ENCODE measurements at regions not wholly inside any gene's neighbourhood (a gene's known extent, or its start where the extent isn't known, plus 50 kb on each side); places are given as distances from the start of the nearest gene placed in this dataset.
"Not testable (repeated sequence)": the region's sequence is repeated elsewhere in the genome, so short reads cannot be mapped to it uniquely, and the experiment has no call there.

DNA sequence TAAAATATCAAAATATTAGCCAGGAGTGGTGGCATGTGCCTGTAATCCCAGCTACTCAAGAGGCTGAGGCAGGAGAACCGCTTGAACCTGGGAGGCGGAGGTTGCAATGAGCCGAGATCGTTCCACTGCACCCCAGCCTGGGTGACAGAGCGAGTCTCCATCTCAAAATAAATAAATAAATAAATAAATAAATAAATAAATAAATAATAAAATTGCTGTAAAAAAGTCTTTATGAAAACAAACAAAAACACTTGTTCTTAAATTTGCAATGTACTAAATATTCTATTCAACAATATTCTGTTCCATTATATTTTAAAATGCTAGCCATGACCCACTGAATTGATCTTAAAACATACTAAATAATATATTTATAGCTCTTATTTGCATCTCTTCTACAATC, 632.3 kb upstream of the RGS18 start:
- TF ChIP-seq, protein P1, sequence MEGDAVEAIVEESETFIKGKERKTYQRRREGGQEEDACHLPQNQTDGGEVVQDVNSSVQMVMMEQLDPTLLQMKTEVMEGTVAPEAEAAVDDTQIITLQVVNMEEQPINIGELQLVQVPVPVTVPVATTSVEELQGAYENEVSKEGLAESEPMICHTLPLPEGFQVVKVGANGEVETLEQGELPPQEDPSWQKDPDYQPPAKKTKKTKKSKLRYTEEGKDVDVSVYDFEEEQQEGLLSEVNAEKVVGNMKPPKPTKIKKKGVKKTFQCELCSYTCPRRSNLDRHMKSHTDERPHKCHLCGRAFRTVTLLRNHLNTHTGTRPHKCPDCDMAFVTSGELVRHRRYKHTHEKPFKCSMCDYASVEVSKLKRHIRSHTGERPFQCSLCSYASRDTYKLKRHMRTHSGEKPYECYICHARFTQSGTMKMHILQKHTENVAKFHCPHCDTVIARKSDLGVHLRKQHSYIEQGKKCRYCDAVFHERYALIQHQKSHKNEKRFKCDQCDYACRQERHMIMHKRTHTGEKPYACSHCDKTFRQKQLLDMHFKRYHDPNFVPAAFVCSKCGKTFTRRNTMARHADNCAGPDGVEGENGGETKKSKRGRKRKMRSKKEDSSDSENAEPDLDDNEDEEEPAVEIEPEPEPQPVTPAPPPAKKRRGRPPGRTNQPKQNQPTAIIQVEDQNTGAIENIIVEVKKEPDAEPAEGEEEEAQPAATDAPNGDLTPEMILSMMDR (IDR thresholded peaks at IDR 0.05) = not testable (repeated sequence)
- not testable (repeated sequence) for TF ChIP-seq POLR2A (IDR thresholded peaks at IDR 0.05)
